ENCODE measurements at regions not wholly inside any gene's neighbourhood (a gene's known extent, or its start where the extent isn't known, plus 50 kb on each side); places are given as distances from the start of the nearest gene placed in this dataset.
"Not testable (repeated sequence)": the region's sequence is repeated elsewhere in the genome, so short reads cannot be mapped to it uniquely, and the experiment has no call there.

DNA sequence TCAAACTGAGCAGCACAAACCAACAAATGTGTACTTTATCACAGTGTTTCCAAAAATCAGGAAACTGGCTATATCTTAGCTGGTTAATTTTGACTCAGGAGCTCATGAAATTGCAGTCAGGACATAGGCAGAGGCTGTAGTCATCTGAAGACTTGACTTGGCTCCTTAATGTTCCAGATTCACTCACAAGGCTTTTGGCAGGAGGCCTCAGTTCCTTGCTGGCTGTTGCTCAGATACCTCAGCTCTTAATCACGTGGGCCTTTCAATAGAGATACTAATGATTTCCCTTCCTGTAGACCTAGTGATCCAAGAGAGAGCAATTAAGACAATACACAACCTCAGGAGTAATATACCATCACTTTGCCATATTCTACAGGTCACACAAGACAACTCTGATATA lies 537.7 kb downstream of the BRINP3 start:
- DNase-seq (ENCODE audit: low read depth in 2 of 2): no peak

DNA sequence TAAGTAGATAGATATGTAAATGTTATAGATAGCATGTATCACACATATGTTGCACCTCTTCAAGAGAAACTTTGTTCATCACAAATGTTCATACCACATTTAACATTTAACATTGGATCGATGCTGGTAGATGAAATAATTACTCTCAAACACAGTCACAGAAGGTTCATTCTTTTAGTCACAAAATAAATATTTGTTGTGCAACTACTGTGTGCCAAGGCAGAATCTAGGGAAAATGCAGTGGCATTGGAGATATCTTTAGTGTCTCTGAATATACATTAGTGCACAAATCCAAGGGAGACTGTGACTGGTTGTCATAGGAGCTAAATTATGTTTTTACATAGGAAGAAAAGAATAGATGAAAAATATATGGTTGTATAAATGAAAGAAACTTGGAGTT lies 535.7 kb downstream of the BRINP3 start:
- DNase-seq (ENCODE audit: low read depth in 2 of 2): no peak

DNA sequence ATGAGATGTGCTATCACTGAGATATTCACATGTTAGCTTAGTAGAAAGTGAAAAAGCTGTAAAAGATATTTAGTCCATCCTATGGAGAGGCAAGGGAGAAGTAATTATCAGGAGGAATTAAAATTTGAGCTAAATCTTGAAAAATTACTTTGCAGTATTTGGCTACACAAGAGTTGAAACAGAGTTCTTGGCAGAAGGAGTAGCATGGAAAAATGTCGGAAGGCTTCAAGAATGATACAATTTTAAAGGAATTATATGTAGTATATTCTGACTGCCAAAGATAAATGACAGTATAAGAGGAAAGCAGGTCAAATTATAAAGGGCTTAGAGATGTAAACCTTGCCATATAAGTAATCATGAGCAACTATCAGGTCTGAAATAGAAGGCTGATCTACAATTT lies 518.9 kb downstream of the BRINP3 start:
- DNase-seq (ENCODE audit: low read depth in 2 of 2): no peak

DNA sequence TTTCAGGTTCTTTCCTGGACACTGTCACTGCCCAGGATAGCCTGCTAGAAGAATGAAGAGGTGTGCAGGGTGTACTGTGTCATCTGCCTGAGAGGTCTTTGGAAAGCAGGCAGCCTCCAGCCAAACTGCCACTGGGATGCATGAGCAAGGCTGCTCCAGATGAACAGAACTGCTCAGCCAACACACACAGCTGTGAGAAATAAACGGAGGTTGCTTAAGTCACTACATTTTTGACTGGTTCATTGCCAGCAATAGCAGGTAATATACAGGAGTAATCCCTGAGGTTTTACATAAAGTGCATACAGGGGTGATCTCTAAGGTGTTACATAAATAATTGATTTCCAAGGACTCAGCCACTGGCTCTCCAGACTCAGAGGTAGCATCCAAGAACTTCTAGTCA lies 516.9 kb downstream of the BRINP3 start:
- DNase-seq (ENCODE audit: low read depth in 2 of 2): no peak

DNA sequence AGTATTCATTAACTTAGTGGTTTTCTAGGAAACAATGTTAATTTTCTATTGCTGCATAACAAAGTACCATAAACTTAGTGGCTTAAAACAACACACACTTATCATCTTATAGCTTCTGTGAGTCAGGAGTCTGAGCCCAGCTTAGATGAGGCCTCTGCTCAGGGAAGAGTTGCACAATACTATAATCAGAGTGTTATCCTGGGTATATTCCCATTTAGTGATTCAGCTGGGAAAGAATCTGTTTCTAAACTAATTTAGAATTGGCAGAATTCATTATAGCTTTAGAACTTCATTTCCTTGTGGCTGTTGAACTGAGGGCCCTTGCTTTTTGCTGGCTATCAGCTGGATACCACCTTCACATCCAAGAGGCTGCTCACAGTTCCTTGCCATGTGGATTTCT lies 515.5 kb downstream of the BRINP3 start:
- DNase-seq (ENCODE audit: low read depth in 2 of 2): no peak

DNA sequence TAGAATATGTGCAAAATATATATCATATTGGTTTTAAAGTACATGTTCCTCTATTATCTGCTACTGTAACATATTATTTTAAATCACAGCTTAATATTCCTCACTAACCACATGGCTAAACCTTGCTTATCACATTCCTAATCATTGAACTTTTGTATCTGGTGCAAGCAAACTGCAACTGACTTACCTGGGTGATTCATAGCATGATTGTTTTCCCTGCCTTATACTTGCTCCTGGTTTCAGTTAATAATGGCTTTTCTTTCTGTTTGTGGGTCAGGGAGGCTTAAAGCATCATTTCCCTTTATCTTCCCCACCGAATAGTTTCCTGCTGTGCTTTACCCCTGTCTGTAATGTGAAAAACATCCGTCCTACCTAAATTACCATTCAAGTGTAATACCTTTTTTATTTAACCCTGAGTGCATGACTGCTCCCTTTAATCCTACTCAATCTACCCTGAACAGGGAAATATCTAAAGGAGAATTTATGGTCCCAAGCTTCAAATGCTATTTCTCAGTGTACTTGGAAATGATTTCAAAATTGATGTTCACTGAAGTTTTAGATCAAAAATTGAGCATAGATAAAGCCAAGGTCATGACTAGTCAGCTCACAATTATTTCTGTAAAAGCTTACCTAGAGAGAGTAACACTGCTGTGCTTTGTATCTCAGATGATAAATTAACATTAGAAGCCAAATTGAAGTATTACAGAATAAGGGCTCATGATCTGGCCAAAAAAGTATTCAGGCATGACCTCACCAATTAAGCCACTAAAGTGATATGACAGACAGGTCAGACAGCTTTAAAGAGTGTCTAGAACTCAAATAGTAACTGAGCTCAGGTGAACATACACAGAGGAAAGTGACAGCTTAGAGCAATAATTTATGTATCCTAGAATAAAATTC lies 507.1 kb downstream of the BRINP3 start:
- no peak for DNase-seq (ENCODE audit: low read depth in 2 of 2)

DNA sequence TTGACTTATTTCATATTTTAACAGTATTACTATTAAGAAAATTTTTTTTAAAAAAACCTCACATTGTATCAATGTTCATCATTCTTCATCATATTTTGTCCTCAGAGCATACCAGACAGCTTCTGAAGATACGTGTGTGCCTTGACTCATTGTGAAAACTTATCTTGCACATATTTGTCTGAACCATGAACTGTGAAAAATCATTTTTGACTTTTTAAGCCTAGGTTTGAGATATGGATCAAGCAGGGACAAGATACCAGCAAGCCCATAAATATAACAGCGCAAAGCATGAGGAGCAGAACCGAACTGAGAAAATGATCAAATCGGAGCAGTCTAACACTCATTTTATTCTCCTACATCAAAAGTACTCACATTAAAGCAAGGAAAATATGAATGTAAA lies 506.0 kb downstream of the BRINP3 start:
- no peak for DNase-seq (ENCODE audit: low read depth in 2 of 2)

DNA sequence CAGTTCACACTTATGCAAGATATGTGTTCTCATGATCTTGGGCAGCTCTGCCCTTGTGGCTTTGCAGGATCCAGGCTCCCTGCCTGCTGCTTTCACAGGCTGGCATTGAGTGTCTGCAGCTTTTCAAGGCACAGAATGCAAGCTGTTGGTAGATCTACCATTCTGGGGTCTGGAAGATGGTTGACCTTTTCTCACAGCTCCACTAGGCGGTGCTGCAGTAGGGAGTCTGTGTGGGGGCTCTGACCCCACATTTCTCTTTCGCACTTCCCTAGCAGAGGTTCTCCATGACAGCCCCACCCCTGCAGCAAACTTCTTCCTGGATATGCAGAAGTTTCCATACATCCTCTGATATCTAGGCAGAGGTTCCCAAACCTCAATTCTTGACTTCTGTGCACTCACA lies 500.5 kb downstream of the BRINP3 start:
- no peak for DNase-seq (ENCODE audit: low read depth in 2 of 2)

DNA sequence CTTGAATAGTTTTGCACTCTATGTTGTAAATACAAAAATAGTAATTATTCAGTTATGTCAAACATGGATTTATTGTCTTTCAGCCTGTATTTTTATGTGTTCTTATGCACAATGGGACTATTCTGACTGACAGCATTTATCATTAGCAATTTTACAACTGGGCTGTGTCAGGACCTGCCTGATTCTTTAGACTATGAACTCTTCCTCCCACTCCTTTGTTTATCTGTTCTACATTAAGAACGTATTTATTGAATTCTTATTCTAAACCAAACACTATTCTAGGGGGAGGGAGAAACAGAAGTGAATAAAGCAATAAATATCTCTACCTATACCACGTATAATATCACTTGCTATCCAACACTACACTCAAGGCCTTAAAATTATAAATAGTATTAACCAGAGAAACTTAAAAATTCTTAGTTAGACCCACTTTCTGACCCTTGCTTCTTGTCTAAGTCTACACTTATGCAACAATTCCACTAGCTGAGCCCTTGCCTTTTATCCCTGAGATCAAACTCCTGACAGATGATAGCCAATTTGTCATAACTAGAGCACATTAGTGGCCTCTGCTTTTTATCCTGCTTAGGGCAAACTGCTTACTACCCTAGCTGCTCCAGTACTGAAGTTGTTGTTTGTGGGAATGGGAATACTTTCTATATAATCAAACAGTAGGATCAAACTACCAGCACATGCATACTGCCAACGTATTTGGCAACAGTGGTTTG lies 494.3 kb downstream of the BRINP3 start:
- DNase-seq (ENCODE audit: low read depth in 2 of 2): no peak

DNA sequence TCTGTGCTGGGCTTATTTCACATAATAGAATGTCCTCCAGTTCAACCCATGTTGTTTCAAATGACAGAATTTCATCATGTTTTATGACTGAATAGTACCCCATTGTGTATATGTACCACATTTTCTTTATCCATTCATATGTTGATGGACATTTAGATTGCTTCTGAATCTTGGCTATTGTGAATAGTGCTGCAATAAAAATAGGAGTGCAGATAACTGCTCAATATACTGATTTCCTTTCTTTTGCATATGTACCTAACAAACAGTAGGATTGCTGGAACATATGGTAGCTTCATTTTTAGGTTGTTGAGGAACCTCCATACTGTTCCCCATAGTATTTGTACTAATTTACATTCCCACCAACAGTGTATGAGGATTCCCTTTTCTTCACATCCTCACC lies 491.1 kb downstream of the BRINP3 start:
- DNase-seq (ENCODE audit: low read depth in 2 of 2): no peak

DNA sequence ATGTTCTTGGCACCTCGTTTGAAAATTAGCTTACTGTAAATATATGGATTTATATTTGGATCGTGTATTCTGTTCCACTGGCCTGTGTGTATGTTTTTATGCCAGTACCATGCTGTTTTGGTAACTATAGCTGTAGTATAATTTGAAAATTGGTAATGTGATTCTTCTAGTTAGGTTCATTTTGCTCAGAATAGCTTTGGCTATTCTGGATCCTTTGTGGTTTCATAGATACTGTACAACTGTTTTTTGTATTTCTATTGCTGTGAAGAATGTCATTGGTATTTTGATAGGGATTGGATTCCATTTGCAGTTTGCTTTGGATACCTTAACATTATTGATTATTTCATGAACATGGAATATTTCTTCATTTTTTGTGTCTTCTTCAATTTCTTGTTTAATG lies 490.2 kb downstream of the BRINP3 start:
- DNase-seq (ENCODE audit: low read depth in 2 of 2): no peak

DNA sequence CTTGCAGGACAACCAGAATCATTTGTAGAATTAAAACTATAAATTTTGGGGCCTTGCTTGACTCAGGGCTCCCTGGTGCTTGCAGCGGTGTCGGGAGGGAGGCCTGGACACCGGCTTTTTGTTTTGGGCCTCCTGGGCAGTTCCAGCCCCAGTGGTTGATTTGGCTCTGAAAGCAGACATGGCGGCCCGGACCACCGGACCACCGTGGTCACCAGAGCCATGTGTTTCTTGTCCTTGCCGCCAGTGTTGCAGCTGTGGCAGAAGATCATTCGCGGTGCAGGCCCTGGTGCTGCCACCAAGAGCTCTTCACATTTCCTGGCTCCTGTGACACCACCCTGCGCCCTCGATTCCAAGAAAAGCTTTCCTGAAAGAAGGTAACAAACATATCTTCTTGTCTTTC lies 484.8 kb downstream of the BRINP3 start:
- no peak for DNase-seq (ENCODE audit: low read depth in 2 of 2)

DNA sequence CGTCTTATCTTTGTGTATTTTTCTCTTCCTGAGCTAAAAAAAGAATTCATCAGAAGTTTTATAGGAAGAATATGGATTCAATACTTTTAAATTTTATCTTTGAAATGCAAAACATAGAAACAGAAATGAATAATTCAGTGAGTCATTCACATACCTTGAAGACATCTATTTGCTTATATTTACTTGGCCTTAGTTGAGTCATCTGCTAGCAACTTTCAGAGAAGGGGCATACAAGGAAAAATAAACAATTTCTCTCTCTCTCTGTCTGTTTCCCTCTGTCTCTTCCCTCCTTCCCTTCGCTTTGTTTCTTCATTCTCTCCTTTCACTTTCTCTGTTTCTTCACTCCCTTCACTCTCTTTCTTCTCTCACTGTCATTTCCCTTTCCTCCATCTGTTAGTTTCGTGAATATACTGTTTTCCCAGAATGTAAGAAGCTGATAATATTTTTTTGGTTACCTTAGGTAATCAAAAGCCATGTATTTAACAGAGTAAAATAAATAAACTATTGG lies 477.2 kb downstream of the BRINP3 start:
- DNase-seq (ENCODE audit: low read depth in 2 of 2): no peak

DNA sequence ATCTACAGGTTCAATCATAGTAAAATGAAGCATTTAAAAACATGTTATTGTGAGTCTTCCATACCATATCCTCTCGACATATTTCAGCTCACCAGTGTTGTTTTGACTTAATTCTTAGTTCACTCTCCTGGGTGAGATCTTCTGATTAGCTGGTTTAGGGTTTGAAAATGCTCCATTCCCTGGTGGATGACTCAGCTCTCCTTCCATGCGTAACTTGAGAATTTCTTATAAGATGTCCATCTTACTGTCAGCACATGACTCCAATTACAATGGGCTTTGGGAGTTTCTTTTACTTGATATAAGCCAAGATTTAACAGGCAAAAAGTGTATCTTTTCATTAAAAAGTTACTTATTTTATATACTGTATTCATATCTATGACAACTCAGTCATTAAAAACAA lies 476.5 kb downstream of the BRINP3 start:
- no peak for DNase-seq (ENCODE audit: low read depth in 2 of 2)

DNA sequence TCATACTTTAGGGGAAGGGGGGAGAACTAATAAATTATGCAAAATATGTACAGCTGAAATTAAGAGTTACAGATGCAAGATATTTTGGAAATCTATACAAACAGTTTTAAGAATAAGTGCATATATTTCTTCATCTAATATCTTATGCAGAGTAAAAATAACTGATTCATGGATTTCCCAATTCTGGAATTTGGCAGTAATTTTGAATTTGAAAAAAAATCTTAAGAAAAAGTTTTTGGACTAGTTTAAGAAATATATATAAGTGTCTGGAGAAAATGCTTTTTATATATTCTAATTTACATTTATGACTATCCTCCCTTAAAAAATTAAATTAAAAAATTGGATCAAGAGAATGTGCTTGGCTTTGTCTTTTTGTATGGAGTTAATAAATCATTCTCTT lies 474.3 kb downstream of the BRINP3 start:
- DNase-seq (ENCODE audit: low read depth in 2 of 2): no peak

DNA sequence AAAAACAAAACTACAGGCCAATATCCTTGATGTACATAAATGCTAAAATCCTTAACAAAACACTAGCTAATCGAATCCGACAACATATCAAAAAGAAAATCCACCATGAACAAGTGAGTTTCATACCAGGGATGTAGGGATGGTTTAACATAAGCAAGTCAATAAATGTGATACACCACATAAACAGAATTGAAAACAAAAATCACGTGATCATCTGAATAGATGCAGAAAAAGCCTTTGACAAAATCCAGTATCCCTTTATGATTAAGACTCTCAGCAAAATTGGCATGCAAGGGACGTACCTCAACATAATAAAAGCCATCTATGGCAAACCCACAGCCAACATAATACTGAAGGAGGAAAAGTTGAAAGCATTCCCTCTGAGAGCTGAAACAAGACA lies 466.1 kb downstream of the BRINP3 start:
- no peak for DNase-seq (ENCODE audit: low read depth in 2 of 2)

DNA sequence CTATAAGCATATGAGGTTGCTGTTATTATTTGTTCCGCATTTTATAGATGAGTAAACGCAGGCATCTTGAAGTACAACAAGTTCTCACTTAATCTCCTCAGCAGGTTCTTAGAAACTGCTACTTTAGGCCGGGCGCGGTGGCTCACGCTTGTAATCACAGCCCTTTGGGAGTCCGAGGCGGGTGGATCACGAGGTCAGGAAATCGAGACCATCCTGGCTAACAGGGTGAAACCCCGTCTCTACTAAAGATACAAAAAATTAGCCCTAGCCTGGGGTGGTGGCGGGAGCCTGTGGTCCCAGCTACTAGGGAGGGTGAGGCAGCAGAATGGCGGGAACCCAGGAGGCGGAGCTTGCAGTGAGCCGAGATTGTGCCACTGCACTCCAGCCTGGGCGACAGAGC lies 458.5 kb downstream of the BRINP3 start:
- DNase-seq (ENCODE audit: low read depth in 2 of 2): not testable (repeated sequence)

DNA sequence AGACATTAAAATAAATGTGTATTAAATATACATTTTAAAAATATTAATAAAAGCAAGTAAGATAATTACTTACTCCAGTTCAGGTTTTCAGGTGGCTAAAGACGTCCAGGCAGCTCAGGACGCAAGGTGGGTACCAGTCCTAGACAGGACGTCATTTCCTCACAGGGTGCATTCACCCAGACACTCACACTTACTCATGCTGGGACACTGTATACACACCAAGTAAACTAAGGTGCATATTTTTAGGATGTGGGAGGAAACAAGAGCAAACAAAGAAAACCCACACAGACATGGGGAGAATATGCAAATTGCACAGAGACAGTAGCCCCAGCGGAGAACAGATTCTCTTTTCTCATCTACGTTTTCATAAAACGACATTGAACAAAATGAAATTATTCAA lies 457.9 kb downstream of the BRINP3 start:
- DNase-seq (ENCODE audit: low read depth in 2 of 2): no peak

DNA sequence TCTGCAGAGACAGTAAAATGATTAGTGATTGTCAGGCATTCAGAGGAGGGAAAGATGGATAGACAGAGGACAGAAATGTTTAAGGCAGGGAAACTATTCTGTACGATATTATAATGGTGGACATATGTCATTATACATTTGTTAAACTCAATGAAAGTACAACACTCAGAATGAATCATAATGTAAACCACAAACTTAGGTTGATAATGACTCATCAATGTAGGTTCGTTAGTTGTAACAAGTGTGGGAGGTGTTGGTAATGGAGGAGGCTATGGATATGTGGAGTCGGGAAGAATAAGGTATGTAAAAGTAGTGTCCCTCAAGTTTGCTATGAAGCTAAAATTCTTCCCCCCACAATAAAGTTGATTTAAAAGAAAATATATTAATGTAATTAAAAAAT lies 455.0 kb downstream of the BRINP3 start:
- DNase-seq (ENCODE audit: low read depth in 2 of 2): no peak

DNA sequence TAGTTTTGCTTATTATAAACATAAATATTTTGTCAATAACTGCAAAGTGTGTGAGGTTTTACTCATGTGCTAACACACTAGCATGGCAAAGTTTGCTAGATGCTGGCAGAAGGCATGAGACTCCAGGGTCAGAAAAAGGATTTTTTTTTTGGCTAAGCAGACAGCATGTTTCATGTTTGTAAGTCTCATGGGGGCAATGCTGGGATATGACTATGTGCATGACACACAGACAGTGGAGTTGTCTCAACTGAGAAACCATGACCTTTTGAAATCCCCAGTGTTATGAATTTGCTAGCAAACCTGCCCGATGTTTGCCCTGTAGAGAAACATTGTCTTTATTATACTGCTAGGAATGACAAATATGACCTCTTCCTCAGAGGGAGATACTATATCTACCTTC lies 448.2 kb downstream of the BRINP3 start:
- DNase-seq (ENCODE audit: low read depth in 2 of 2): no peak

DNA sequence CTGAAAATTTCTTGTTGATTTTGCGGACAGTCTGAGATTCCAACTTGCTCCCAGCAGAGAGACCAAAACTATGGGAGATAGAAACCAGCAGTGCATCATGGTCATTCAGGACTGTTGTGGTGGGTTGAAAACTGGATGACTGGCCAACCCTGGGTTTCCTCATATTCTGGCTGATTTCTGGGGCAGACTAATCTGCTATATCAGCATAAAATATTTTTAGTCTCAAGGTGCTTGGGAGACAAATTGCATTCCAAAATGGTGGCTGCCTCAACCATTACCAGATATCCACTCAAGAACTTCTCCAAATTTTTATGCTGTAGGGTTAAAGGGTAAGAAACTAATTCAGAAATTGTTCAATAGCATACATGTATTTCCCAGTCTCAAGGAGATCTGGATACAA lies 434.0 kb downstream of the BRINP3 start:
- DNase-seq (ENCODE audit: low read depth in 2 of 2): no peak

DNA sequence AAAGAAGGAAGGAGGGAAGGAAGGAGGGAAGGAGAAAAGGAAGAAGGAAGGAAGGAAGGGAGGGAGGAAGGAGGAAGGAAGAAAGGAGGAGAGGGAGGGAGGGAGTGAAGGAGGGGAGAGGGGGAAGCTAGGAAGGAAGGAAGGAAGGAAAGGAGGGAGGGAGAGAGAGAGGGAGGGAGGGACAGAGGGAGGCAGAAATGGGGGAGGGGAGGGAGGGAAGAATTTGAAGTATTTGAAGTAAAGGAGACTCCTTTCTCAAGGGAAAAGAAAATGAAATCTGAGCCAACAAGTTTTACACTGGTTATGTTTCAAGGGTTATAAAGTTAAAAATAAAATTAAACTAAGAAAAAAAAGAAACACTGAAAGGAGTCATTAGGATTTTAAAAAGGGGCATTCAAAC lies 431.4 kb downstream of the BRINP3 start:
- DNase-seq (ENCODE audit: low read depth in 2 of 2): no peak
